AG10803 (cell line): ENCODE measurements at regions not wholly inside any gene's neighbourhood (a gene's known extent, or its start where the extent isn't known, plus 50 kb on each side); places are given as distances from the start of the nearest gene placed in this dataset.

ENCODE experiments used
- DNase-seq: peaks from one replicate; pipeline ENCODE4 v3.0.0; 2010; ENCODE audit warnings: low read depth
- H3K4me3 ChIP-seq: 2 replicates; pipeline ENCODE4 v1.5.1; 2011; ENCODE audit warnings: mild to moderate bottlenecking, low read length, control low read depth
- TF ChIP-seq, protein P1 (sequence below): conservative IDR thresholded peaks from 2 replicates; pipeline ENCODE4 v1.5.1; 2011; ENCODE audit warnings: mild to moderate bottlenecking, low read length, control low read depth, inconsistent platforms

GRCh38 chr13:111559612-111560403, 239.4 kb downstream of the TEX29 start:
- TF ChIP-seq, protein P1, sequence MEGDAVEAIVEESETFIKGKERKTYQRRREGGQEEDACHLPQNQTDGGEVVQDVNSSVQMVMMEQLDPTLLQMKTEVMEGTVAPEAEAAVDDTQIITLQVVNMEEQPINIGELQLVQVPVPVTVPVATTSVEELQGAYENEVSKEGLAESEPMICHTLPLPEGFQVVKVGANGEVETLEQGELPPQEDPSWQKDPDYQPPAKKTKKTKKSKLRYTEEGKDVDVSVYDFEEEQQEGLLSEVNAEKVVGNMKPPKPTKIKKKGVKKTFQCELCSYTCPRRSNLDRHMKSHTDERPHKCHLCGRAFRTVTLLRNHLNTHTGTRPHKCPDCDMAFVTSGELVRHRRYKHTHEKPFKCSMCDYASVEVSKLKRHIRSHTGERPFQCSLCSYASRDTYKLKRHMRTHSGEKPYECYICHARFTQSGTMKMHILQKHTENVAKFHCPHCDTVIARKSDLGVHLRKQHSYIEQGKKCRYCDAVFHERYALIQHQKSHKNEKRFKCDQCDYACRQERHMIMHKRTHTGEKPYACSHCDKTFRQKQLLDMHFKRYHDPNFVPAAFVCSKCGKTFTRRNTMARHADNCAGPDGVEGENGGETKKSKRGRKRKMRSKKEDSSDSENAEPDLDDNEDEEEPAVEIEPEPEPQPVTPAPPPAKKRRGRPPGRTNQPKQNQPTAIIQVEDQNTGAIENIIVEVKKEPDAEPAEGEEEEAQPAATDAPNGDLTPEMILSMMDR: no peak
- DNase-seq: no peak
- H3K4me3 ChIP-seq: no peak overlapping the region

- H3K4me3 ChIP-seq: no peak overlapping the region
- TF ChIP-seq, protein P1: no peak
- no peak for DNase-seq
Observed at GRCh38 chr13:111561091-111561781, 240.8 kb downstream of the TEX29 start.

DNA sequence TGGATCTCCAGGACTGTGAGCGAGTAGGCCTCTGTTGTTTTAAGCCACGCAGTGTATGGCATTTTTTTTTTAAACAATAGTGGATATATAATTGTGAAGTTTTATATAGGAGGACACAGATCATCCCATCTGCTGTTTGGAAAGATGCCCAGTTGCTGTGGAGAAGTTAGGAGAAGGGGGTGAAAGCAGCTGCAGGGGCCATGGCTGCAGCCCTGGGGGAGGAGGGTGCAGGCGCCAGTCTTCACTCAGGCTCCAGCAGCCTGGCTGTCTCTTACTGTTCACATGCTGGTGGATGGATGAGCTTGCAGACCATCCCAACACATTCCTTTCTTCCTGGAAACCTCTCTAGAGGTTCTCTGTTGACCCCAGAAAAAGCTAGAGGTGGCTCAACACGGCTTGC, 242.3 kb downstream of the TEX29 start:
- TF ChIP-seq, protein P1: no peak
- no peak for DNase-seq

GRCh38 chr13:111564606-111565005, 244.2 kb downstream of the TEX29 start:
- TF ChIP-seq, protein P1: no peak
- DNase-seq: no peak
- no peak overlapping the region for H3K4me3 ChIP-seq

More for the DNA sequence above, 242.3 kb downstream of the TEX29 start:
- no peak overlapping the region for H3K4me3 ChIP-seq

GRCh38 chr13:111565400-111565799, 245.0 kb downstream of the TEX29 start:
- TF ChIP-seq, protein P1: no peak
- no peak for DNase-seq
- no peak overlapping the region for H3K4me3 ChIP-seq

DNA sequence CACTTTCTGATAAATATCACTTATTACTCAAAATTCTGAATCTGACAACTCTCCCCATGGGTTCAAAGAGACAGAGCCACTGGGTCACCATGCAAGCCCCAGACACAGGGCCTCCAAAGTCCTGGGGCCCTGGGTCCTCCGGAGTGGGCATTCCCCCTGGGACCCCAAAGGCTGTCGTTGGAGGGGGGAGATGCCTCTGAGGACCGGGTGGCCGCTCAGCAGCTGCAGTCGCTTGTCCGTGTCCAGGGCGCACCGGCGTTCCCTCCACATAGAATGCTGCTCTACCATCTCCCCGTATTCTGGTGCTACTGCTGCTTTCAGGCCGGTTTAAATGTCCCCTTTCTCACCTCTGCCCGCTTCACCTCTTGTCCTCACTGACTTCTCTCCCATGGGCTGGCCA, 246.1 kb downstream of the TEX29 start:
- DNase-seq: no peak
- TF ChIP-seq, protein P1: no peak
- H3K4me3 ChIP-seq: no peak overlapping the region

- no peak for DNase-seq
- H3K4me3 ChIP-seq: no peak overlapping the region
- TF ChIP-seq, protein P1: no peak
Observed at GRCh38 chr13:111567637-111568036, 247.2 kb downstream of the TEX29 start.
